ENCODE measurements at regions not wholly inside any gene's neighbourhood (a gene's known extent, or its start where the extent isn't known, plus 50 kb on each side); places are given as distances from the start of the nearest gene placed in this dataset.

DNA sequence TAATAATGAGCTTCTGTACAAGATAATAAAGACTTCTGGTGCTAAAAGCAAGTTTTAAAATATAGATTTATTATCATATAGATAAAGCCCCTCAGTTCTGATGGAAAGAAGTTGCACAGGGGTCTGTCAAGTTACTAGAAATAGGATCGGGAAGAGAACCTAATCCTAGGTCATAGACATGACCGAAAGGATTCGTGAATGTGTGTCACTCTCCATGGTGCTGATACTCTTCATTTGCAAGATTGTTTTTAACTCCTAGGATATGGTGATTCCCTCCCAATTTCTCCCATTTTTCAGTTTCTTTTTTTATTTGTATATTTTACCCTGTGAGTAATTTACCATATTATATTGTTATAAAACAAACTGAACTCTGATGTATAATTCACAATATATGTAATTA is 58.9 kb upstream of the CTNNA2 start:
- DNase-seq: no peak

- no peak for DNase-seq
Observed at GRCh38 chr2:79452651-79453050, 60.2 kb upstream of the CTNNA2 start.

GRCh38 chr2:79447463-79447862 is 65.4 kb upstream of the CTNNA2 start:
- DNase-seq: no peak

DNA sequence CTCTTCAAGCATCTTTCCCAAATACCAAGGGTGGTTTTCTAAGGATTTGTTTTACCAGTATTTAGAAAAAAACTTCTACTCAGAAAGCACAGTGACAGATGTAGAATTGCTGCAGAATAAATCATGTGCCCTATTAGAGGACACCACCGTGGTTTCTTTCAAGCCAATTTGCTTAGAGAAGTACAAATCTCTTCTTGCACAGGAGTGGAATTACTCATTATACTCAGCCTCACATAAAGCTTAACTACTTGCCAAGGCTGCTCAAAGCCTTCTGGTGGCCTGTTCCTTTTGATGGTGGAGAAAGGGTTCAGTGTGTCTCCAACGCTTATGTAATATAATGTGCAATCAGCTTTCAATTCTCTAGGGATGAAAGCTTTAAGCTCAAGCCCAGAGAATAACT is 66.5 kb upstream of the CTNNA2 start:
- DNase-seq: no peak

- no peak for DNase-seq
Observed at GRCh38 chr2:79437433-79438267, 75.2 kb upstream of the CTNNA2 start.

- no peak for DNase-seq
Observed at GRCh38 chr2:79434362-79434761, 78.5 kb upstream of the CTNNA2 start.

GRCh38 chr2:79432731-79433146 is 80.1 kb upstream of the CTNNA2 start:
- DNase-seq: no peak

GRCh38 chr2:79428745-79429144 is 84.1 kb upstream of the CTNNA2 start:
- DNase-seq: no peak

DNA sequence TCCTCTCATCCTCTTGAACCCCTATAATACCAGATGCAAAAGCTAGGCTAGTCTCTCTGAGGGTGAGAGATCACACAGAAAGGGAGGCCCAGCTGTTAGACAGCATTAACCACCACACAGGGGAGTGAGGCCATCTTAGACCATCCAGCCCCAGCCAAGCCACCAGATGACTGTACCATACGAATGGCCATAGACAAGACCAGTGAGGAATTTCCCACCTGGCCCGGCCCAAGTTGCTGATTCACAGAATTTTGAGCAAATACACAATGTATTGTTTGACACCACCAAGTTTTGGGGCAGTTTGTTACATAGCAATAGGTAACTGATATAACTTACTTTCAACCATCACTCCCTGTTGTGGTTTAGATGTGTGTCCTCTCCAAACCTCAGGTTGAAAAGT is 98.2 kb upstream of the CTNNA2 start:
- DNase-seq: no peak

DNA sequence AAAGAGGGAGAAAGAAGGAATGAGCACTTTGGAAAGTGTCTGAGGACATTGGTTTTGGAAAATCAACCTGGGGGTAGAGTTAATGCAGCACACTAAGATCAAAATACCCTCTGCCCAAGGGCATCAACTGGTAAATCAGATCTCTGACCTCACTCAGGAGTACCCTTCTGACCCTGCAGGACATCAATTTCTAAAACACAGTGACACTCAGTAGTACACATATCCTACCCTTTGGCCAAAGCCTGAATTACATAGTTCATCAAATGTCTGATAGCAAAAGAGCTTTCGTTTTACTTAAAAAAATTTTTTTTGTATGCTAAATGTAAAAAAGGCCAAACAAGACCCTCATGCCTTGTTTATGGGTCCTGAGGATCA is 118.4 kb upstream of the CTNNA2 start:
- no peak for DNase-seq

DNA sequence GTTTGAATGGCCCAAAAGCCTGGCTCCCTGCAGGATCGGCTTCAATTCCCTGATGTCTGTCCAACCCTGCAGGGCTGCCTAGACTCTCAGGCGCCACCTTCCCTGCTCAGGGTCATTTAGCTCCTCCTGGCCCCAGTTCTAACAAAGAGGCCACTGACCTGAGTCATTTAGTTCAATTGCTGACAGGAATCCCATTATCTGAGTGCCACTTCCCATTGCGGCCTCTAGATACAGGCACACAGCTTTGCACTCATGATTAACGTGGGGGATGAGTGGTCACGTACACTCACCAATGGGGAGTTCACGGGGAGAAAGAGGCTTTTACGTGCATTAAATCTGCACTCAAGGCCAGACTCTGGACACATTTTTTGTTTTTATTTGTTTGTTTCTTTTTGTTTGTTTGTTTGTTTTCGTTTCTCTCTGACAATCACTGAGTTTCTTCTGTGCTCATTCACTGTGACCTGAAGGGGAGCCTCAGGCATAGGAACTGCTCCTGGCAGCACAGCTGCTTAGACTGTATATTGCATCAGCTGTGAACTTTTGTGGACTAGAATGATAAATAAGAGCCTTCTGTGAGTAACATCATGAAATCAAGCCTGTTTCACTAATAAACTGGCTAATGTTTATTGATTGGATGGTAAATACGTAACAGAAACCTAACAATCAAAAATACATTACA is 118.9 kb upstream of the CTNNA2 start:
- no peak for DNase-seq

- DNase-seq: no peak
Observed at GRCh38 chr2:79393107-79393685, 119.7 kb upstream of the CTNNA2 start.

GRCh38 chr2:79389481-79389880 is 123.4 kb upstream of the CTNNA2 start:
- DNase-seq: peak in 2 of 4 experiments; percentile 17 to 20

GRCh38 chr2:79388024-79388423 is 124.8 kb upstream of the CTNNA2 start:
- no peak for DNase-seq

- no peak for DNase-seq
Observed at GRCh38 chr2:79387431-79387830, 125.4 kb upstream of the CTNNA2 start.

DNA sequence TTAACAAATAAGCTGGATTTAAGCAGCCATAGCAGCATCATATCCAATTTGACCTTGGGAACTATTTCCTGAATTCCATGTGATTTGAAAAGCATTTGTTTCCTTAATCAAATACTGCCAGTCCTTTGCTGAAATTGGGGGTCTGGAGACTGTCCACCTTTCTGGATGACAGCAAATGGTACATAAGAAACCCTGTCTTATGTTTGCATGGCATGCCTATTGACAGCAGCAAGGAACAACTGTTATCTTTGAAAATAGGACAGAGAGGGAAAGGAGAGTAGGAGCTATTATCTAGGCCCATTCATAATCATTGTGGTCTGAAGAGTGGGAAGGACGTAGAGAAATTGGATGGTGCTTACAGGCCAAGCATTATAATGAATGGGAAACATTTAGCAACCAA is 129.2 kb upstream of the CTNNA2 start:
- DNase-seq: no peak

DNA sequence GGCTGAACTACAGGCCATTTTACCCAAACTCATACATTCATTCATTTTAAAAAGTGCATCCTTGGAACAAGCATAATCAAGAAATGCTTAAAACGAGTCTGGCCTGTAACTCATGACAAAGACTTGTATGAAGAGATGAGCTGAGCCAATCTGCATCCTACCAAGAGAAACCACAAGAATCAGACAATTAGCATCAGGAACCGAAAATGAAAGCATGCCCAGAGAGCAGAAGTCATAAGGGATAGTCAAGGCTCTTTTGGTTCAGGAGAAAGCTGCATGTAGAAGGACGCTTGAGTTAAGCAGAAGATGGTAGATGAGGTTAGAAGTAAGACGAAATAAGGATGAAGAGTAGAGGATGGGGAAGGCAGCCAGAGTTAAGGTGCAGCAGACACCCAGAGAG is 137.0 kb upstream of the CTNNA2 start:
- no peak for DNase-seq

DNA sequence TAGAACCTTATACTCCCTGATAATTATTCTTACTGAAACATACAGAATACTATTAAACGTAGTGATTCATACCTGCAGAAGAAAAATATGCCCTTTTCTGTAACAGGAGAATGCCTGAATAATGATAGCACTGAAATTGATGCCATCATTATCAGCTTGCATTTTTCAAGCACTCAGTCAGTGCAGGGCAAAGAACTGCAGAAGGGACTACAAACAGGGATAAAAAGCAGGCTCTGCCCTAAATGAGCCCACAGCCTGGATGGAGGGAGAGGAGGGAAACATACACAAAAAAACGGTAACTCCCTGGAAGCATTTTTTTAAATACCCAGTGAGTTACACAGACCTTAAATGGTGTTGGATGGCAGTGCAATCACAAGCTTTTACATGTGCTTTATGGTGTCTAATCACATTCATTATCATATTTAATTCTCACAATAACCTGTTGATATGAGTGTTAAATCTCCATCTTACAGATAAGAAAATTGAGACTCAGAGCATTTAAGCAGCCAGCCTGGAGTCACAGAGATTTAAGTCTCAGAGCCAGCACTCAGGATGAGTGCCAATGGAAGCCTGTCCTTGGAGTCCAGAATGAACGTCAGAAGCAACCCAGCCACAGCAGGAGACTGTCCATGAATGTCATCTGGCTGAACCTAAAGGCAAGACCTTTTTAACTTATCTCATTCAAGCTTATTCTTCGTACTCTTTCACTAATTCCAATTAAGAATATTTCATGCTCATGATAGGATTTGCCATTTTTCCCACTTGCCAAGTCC is 139.3 kb upstream of the CTNNA2 start:
- DNase-seq: no peak

DNA sequence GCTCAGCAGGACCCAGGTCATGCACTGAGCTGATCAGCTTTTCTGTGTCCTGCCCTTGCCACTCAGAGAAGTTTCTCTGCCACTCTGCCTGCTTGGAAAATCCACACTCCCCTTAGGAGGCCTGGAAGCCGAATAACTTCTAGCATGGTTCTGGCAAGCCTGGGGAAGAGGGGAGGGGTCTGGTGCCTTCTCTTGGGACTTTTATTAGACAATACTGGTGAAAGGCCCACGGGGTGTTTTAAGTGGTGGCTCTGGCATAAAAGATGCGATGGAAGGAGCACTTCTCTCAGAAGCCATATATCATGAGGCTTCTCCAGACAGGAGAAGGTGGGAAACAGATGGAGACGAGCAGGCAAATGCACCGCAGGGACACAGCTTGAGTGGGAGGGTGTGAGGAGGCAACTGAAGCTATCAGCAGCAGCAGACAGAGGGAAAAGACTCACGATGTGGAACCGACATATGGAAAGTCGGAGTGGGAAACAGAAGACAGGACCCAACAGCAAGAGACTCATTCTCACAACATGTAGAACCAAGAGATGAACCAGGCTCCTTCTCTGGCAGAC is 141.8 kb upstream of the CTNNA2 start:
- no peak for DNase-seq

GRCh38 chr2:79369127-79369526 is 143.7 kb upstream of the CTNNA2 start:
- no peak for DNase-seq

DNA sequence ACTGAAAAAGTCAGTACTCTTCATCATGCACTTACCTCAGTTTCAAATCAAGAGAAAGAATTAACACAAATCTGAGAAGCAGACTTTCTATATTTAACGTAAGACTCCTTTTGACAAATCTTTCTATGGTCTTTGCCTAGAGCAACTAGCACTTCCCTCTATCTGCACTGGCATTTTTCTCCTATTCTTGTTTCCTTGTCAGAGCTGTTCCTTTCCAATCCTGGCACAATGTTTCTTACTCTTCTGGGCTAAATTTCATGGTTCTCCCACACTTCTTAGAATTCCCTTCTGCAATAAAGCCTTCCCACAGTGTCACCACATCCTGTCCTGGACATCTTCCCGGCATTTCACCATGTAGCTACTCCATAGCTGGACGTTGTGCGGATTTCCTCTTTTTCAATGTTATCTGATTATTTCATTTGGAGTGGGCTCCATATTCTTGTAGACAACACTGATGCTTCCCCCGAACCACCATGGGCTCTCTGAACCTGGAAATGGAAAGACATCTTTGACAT is 144.7 kb upstream of the CTNNA2 start:
- DNase-seq: no peak

GRCh38 chr2:79359419-79359818 is 153.4 kb upstream of the CTNNA2 start:
- no peak for DNase-seq

DNA sequence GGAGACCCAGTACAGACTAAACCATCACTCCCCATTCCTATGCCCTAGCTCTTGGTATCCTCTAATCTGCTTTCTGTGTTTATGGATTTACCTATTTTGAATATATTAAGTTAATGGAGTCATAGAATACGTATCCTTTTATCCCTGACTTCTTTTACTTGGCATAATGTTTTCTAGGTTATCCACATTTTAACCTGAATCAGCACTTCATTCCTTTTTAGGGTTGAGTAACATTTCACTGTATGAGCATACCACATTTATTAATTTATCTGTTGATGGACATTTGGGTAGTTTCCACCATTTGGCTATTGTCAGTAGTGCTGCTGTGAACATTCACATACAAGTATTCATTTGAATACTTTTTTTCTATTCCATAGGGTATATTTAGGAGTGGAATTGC is 157.3 kb upstream of the CTNNA2 start:
- DNase-seq: no peak
